ENCODE measurements at regions not wholly inside any gene's neighbourhood (a gene's known extent, or its start where the extent isn't known, plus 50 kb on each side); places are given as distances from the start of the nearest gene placed in this dataset.

DNA sequence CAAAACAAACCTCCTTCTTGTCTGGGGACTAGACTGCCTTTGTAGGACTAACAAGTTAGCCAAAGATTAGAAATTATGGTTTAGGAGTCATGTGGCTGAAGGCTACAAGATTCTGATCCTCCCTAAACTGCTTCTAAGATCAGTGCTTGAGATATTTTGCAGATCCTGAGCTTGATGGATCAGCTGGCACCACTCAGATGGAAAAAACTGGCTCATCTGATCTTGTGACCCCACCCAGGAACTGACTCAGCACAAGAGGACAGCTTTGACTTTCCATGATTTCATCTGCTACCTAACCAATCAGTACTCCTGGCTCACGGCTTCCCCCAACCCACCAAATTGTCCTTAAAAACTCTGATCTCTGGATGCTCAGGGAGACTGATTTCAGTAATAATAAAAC, 271.5 kb upstream of the TAC1 start:
- BruUV-seq (replicated peaks): no TSS peak
- no peaks in the 10 kb centered on the region for H3K79me2 ChIP-seq (ENCODE audit: insufficient read depth, low read length)
- ChIA-PET POLR2A (no interaction called here), CTCF (ENCODE audit: low intra/inter-chr PET ratio, low total read pairs) (no interaction called here)
- no peak for ATAC-seq
- H2AFZ ChIP-seq (ENCODE audit: low read length): no peak overlapping the region
- intact Hi-C loops (cut with micrococcal nuclease; ENCODE audit: unreplicated experiment): no loop called here
- 20% methylated on average over 1 of the region's 1 CpG for WGBS (ENCODE audit: low lambda C conversion rate)
- no peak for FAIRE-seq
- H3K9me3 ChIP-seq (ENCODE audit: low read length): peaks cover 12% of the 10 kb centered on the region; the same call in 1 of the 2 replicates
- DNase-seq (ENCODE audit: low spot score): no peak
- no peaks in the 10 kb centered on the region for H3K4me1 ChIP-seq (ENCODE audit: insufficient read depth, low read length)
- H3K4me3 ChIP-seq (replicated peaks in 1 of 3; ENCODE audit: insufficient read depth in 1 of 3, low read depth in 2 of 3, low read length in 3 of 3): no peak overlapping the region
- 0 out of 5 replicates have a peak, but pooled peaks cover 0 to 5% of the 10 kb centered on the region in 2 experiments for H3K27me3 ChIP-seq (ENCODE audit: control insufficient read depth in 1 of 2, insufficient read depth in 2 of 2, low read length in 2 of 2)
- no peak overlapping the region for H3K9ac ChIP-seq (ENCODE audit: insufficient read depth, low read depth, low read length)
- H3K27ac ChIP-seq (ENCODE audit: extremely low read length, insufficient read depth, low read length): no peak overlapping the region
- TF ChIP-seq MTA1 (CRISPR knock-in tag; IDR thresholded peaks at IDR 0.05; ENCODE audit: borderline replicate concordance) (no peak), HOXA7 (CRISPR knock-in tag; IDR thresholded peaks at IDR 0.05) (no peak), ATF4 (CRISPR knock-in tag; IDR thresholded peaks at IDR 0.05) (no peak), ELF1 (CRISPR knock-in tag; IDR thresholded peaks at IDR 0.05) (no peak), ZNF652 (CRISPR knock-in tag; IDR thresholded peaks at IDR 0.05; ENCODE audit: borderline replicate concordance, low read depth) (no peak)
- no peaks in the 10 kb centered on the region for H3K36me3 ChIP-seq (replicated peaks in 1 of 2; ENCODE audit: control insufficient read depth in 1 of 2, insufficient read depth in 2 of 2, low read length in 2 of 2)
- in situ Hi-C loops (cut with HindIII; ENCODE audit: extremely low pct_ligation_motif_present, low pct_unique_long_range_greater_than_20kb): no loop called here
- no peak overlapping the region for H3K4me2 ChIP-seq (ENCODE audit: low read depth, low read length)
- no peaks in the 10 kb centered on the region for H4K20me1 ChIP-seq (ENCODE audit: insufficient read depth, low read length)

DNA sequence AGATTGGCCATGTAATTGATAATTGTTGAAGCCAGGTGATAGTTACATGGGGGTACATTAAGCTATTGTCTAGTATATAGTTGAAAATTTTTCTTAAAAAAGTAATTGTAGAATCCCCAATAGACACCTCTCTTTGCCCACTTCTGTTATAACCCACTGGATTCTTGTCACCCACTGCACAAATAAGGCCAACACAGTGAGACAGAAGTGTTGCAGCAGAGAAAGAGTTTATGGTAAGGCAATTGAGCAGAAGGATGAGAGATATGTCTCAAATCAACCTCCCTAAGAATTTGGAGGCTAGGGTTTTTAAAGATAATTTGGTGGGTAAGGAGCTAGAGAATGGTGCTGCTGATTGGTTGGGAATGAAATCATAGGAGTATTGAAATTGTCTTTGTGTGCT, 270.3 kb upstream of the TAC1 start:
- Histone ChIP-seq H3K36me3 (replicated peaks in 1 of 2; ENCODE audit: control insufficient read depth in 1 of 2, insufficient read depth in 2 of 2, low read length in 2 of 2) (no peaks in the 10 kb centered on the region), H3K27ac (ENCODE audit: extremely low read length, insufficient read depth, low read length) (no peak overlapping the region), H4K20me1 (ENCODE audit: insufficient read depth, low read length) (no peaks in the 10 kb centered on the region), H3K79me2 (ENCODE audit: insufficient read depth, low read length) (no peaks in the 10 kb centered on the region), H2AFZ (ENCODE audit: low read length) (no peak overlapping the region), H3K27me3 (ENCODE audit: control insufficient read depth in 1 of 2, insufficient read depth in 2 of 2, low read length in 2 of 2) (0 out of 5 replicates have a peak, but pooled peaks cover 0 to 5% of the 10 kb centered on the region in 2 experiments), H3K9me3 (ENCODE audit: low read length) (peaks cover 12% of the 10 kb centered on the region; the same call in 1 of the 2 replicates), H3K4me2 (ENCODE audit: low read depth, low read length) (no peak overlapping the region), H3K4me1 (ENCODE audit: insufficient read depth, low read length) (no peaks in the 10 kb centered on the region), H3K4me3 (replicated peaks in 1 of 3; ENCODE audit: insufficient read depth in 1 of 3, low read depth in 2 of 3, low read length in 3 of 3) (no peak overlapping the region), H3K9ac (ENCODE audit: insufficient read depth, low read depth, low read length) (no peak overlapping the region)
- intact Hi-C loops (cut with micrococcal nuclease; ENCODE audit: unreplicated experiment): no loop called here
- no peak for TF ChIP-seq ZNF839 (CRISPR knock-in tag; IDR thresholded peaks at IDR 0.05; ENCODE audit: borderline replicate concordance)
- no peak for TF ChIP-seq ZBTB14 (CRISPR knock-in tag; IDR thresholded peaks at IDR 0.05)
- TF ChIP-seq KLF9 (CRISPR knock-in tag; IDR thresholded peaks at IDR 0.05; ENCODE audit: low read depth): no peak
- no peak for TF ChIP-seq FOSL2 (CRISPR knock-in tag; IDR thresholded peaks at IDR 0.05)
- ChIA-PET POLR2A (no interaction called here), CTCF (ENCODE audit: low intra/inter-chr PET ratio, low total read pairs) (no interaction called here)
- in situ Hi-C loops (cut with HindIII; ENCODE audit: extremely low pct_ligation_motif_present, low pct_unique_long_range_greater_than_20kb): no loop called here
- BruUV-seq (replicated peaks): no TSS peak
- FAIRE-seq: no peak
- DNase-seq (ENCODE audit: low spot score): no peak
- ATAC-seq: no peak

Measured in HepG2 (cell line).